Esophagus muscularis mucosa (tissue), 3 donors: ENCODE measurements at regions not wholly inside any gene's neighbourhood (a gene's known extent, or its start where the extent isn't known, plus 50 kb on each side); places are given as distances from the start of the nearest gene placed in this dataset.

Experiments used
- POLR2A ChIP-seq: fragments of 450-650 bp; IDR thresholded peaks from one replicate; pipeline ENCODE4 v1.6.1; 2017; ENCODE audit warnings: antibody characterized with exemption, moderate library complexity, mild to moderate bottlenecking, low read depth
- POLR2AphosphoS5 ChIP-seq, 2 donors: sonication (generic); formaldehyde crosslinking; IDR thresholded peaks; one replicate each; pipeline ENCODE4 v1.6.1; 2017; ENCODE audit warnings: antibody characterized with exemption in 2 of 2
- TF ChIP-seq, protein P1 (sequence below), 3 experiments: fragments of 200-600 bp in 2 of 3; fragments of 450-650 bp in 1 of 3; sonication (generic) in 2 of 3; IDR thresholded peaks; one replicate each; pipeline ENCODE4 v1.5.1; 2017 to 2019; ENCODE audit warnings: antibody characterized with exemption in 3 of 3, mild to moderate bottlenecking in 2 of 3, moderate library complexity in 1 of 3

DNA sequence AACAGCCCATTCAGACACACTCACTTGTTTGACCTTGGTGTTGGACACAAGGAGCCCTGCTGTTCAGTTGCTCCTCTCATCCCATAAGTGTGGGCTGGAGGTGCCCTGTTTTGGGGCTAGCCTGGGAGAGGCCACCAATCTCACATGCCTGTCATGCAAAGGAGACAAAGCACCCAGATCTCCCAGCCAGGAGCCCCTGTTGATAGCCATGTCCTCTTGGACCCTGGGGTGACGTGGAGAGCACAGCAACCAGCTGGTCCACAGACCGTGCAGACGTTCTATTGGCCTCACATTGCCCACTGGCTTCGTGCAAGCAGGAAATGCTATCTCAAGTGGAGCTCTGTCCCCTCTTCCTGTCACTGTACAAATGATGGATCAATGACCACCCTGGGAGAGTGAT, 240.8 kb downstream of the RPS24 start:
- TF ChIP-seq, protein P1, sequence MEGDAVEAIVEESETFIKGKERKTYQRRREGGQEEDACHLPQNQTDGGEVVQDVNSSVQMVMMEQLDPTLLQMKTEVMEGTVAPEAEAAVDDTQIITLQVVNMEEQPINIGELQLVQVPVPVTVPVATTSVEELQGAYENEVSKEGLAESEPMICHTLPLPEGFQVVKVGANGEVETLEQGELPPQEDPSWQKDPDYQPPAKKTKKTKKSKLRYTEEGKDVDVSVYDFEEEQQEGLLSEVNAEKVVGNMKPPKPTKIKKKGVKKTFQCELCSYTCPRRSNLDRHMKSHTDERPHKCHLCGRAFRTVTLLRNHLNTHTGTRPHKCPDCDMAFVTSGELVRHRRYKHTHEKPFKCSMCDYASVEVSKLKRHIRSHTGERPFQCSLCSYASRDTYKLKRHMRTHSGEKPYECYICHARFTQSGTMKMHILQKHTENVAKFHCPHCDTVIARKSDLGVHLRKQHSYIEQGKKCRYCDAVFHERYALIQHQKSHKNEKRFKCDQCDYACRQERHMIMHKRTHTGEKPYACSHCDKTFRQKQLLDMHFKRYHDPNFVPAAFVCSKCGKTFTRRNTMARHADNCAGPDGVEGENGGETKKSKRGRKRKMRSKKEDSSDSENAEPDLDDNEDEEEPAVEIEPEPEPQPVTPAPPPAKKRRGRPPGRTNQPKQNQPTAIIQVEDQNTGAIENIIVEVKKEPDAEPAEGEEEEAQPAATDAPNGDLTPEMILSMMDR (IDR thresholded peaks at IDR 0.05): no peak
- TF ChIP-seq POLR2A (no peak), POLR2AphosphoS5 (IDR thresholded peaks at IDR 0.05) (no peak)
